Hepatocyte (in vitro differentiated cells): ENCODE measurements at regions not wholly inside any gene's neighbourhood (a gene's known extent, or its start where the extent isn't known, plus 50 kb on each side); places are given as distances from the start of the nearest gene placed in this dataset.

Source experiments
- DNase-seq: peaks from one replicate; pipeline ENCODE4 v3.0.0-alpha.2; 2016; ENCODE audit warnings: low spot score
- H2AFZ ChIP-seq: fragments of 200-600 bp; sonication (generic); 2 replicates; pipeline ENCODE4 v1.6.0; 2016; ENCODE audit warnings: antibody characterized with exemption, mild to moderate bottlenecking
- H3K27ac ChIP-seq: fragments of 200-600 bp; sonication (generic); 2 replicates; pipeline ENCODE4 v1.5.1; 2016; ENCODE audit warnings: mild to moderate bottlenecking
- H3K27me3 ChIP-seq: fragments of 200-600 bp; sonication (generic); 2 replicates; pipeline ENCODE4 v1.6.1; 2016
- H3K36me3 ChIP-seq: fragments of 200-600 bp; sonication (generic); replicated peaks from 2 replicates; pipeline ENCODE4 v1.5.1; 2016; ENCODE audit warnings: low read depth; ENCODE audit not compliant: insufficient read depth
- H3K4me1 ChIP-seq: fragments of 200-600 bp; sonication (generic); 2 replicates; pipeline ENCODE4 v1.5.1; 2016; ENCODE audit warnings: mild to moderate bottlenecking, moderate library complexity; ENCODE audit not compliant: insufficient read depth
- H3K4me2 ChIP-seq: fragments of 200-600 bp; sonication (generic); 2 replicates; pipeline ENCODE4 v1.6.0; 2016
- H3K4me3 ChIP-seq: fragments of 200-600 bp; sonication (generic); 2 replicates; pipeline ENCODE4 v1.5.1; 2016; ENCODE audit warnings: mild to moderate bottlenecking
- H3K79me2 ChIP-seq: fragments of 200-600 bp; sonication (generic); 2 replicates; pipeline ENCODE4 v1.6.0; 2017; ENCODE audit warnings: mild to moderate bottlenecking
- H3K9me2 ChIP-seq: fragments of 200-600 bp; sonication (generic); replicated peaks from 2 replicates; pipeline ENCODE4 v1.6.0; 2017; ENCODE audit warnings: mild to moderate bottlenecking; ENCODE audit not compliant: insufficient read depth
- H3K9me3 ChIP-seq: fragments of 200-600 bp; sonication (generic); 2 replicates; pipeline ENCODE4 v1.5.1; 2016; ENCODE audit warnings: low read depth, mild to moderate bottlenecking
- H4K20me1 ChIP-seq: fragments of 200-600 bp; sonication (generic); 2 replicates; pipeline ENCODE4 v1.6.0; 2016; ENCODE audit warnings: mild to moderate bottlenecking; ENCODE audit not compliant: insufficient read depth, poor library complexity, severe bottlenecking
- CTCF ChIP-seq: fragments of 200-600 bp; sonication (generic); IDR thresholded peaks from 2 replicates; pipeline ENCODE4 v1.5.1; 2016; ENCODE audit warnings: antibody characterized with exemption, mild to moderate bottlenecking; ENCODE audit not compliant: poor library complexity
- EZH2 ChIP-seq: fragments of 200-600 bp; sonication (generic); IDR thresholded peaks from 2 replicates; pipeline ENCODE4 v1.6.1; 2016; ENCODE audit warnings: antibody characterized with exemption, mild to moderate bottlenecking, borderline replicate concordance
- EZH2phosphoT487 ChIP-seq: fragments of 200-600 bp; sonication (generic); IDR thresholded peaks from one replicate; pipeline ENCODE4 v1.6.1; 2018; ENCODE audit warnings: antibody characterized with exemption, mild to moderate bottlenecking, low read depth, moderate library complexity; ENCODE audit not compliant: unreplicated experiment, severe bottlenecking
- WGBS: methylation state at CpG from one replicate; pipeline ENCODE4 v1.1.6; 2016; ENCODE audit warnings: low lambda C conversion rate; ENCODE audit errors: missing lambda C conversion rate; 5-methylcytosine and 5-hydroxymethylcytosine counted together

DNA sequence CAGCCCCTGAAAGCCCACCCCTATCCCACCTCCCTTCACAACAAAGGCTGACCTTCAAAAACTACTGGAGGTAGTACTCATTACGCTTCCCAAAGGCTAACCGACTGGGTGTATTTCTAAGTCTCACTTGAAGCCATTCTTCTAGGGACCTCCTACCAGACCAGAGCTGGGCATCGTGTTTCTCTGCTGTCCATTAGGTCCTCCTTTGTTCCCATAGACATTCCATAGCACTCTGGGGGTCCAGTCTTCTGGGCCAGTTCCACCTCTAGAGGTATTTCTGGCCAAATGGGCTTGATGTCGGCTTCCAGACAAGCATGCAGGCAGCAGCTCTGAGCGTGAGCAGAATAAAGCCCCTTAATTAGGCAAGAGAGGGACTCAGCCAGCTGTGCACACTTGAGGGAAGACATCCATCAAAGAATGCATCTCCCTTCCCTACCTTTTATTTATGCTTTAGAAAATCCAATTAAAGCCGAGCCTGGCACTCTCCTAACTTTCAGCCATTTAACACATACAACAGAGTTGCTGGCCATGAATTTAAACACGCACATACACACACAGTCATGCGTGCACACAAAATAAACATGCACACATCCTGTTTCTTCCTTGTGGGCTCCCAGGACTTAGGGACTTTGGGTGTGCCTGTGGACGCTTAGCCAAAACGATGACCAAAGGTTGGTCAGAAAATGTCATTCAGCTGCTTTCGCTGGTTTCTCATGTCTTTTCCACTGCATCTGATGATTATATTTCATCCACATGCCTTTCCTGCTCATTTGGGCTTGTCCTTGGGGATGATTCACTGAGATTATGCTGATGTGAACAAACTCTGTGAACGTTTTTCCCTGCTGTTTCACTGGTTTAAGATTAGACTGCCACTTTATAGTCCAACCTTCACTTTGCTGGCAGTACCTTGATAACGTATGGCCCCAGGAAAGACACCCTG, 362.0 kb upstream of the NFE2L3 start:
- no peak for DNase-seq
- Histone ChIP-seq H3K4me3 (no peak overlapping the region), H3K27me3 (no peaks in the 10 kb centered on the region), H2AFZ (no peak overlapping the region), H3K4me2 (no peak overlapping the region), H3K79me2 (no peaks in the 10 kb centered on the region), H4K20me1 (no peaks in the 10 kb centered on the region), H3K27ac (peak overlapping the region; percentile 29), H3K9me2 (no peaks in the 10 kb centered on the region), H3K36me3 (no peaks in the 10 kb centered on the region), H3K4me1 (peaks cover 22% of the 10 kb centered on the region), H3K9me3 (no peaks in the 10 kb centered on the region)
- WGBS: 79% methylated on average over 13 of the region's 13 CpGs
- TF ChIP-seq EZH2 (no peak), CTCF (no peak), EZH2phosphoT487 (no peak)

GRCh38 chr7:25790963-25791362, 361.0 kb upstream of the NFE2L3 start:
- H3K36me3 ChIP-seq: no peaks in the 10 kb centered on the region
- H4K20me1 ChIP-seq: no peaks in the 10 kb centered on the region
- H3K79me2 ChIP-seq: no peaks in the 10 kb centered on the region
- no peaks in the 10 kb centered on the region for H3K9me2 ChIP-seq
- H3K4me1 ChIP-seq: peaks cover 22% of the 10 kb centered on the region
- 61% methylated on average over 4 of the region's 4 CpGs for WGBS
- DNase-seq: no peak
- H3K27me3 ChIP-seq: no peaks in the 10 kb centered on the region
- H3K9me3 ChIP-seq: no peaks in the 10 kb centered on the region
- TF ChIP-seq EZH2phosphoT487: no peak
- TF ChIP-seq EZH2: no peak
- TF ChIP-seq CTCF: no peak
- no peak overlapping the region for H2AFZ ChIP-seq
- peak overlapping the region; percentile 31 for H3K27ac ChIP-seq
- no peak overlapping the region for H3K4me3 ChIP-seq
- H3K4me2 ChIP-seq: no peak overlapping the region

- DNase-seq: no peak
- H3K4me1 ChIP-seq: peaks cover 10% of the 10 kb centered on the region
- no peaks in the 10 kb centered on the region for H3K79me2 ChIP-seq
- TF ChIP-seq CTCF: no peak
- no peak for TF ChIP-seq EZH2
- TF ChIP-seq EZH2phosphoT487: no peak
- H3K4me2 ChIP-seq: no peak overlapping the region
- no peak overlapping the region for H2AFZ ChIP-seq
- H3K4me3 ChIP-seq: no peak overlapping the region
- no peak overlapping the region for H3K27ac ChIP-seq
- no peaks in the 10 kb centered on the region for H3K9me3 ChIP-seq
- H3K9me2 ChIP-seq: no peaks in the 10 kb centered on the region
- no peaks in the 10 kb centered on the region for H3K27me3 ChIP-seq
- no peaks in the 10 kb centered on the region for H3K36me3 ChIP-seq
- no peaks in the 10 kb centered on the region for H4K20me1 ChIP-seq
- WGBS: 96% methylated on average over 8 of the region's 8 CpGs
Measured at GRCh38 chr7:25792586-25792985, 359.4 kb upstream of the NFE2L3 start.
